ENCODE measurements at regions not wholly inside any gene's neighbourhood (a gene's known extent, or its start where the extent isn't known, plus 50 kb on each side); places are given as distances from the start of the nearest gene placed in this dataset.

DNA sequence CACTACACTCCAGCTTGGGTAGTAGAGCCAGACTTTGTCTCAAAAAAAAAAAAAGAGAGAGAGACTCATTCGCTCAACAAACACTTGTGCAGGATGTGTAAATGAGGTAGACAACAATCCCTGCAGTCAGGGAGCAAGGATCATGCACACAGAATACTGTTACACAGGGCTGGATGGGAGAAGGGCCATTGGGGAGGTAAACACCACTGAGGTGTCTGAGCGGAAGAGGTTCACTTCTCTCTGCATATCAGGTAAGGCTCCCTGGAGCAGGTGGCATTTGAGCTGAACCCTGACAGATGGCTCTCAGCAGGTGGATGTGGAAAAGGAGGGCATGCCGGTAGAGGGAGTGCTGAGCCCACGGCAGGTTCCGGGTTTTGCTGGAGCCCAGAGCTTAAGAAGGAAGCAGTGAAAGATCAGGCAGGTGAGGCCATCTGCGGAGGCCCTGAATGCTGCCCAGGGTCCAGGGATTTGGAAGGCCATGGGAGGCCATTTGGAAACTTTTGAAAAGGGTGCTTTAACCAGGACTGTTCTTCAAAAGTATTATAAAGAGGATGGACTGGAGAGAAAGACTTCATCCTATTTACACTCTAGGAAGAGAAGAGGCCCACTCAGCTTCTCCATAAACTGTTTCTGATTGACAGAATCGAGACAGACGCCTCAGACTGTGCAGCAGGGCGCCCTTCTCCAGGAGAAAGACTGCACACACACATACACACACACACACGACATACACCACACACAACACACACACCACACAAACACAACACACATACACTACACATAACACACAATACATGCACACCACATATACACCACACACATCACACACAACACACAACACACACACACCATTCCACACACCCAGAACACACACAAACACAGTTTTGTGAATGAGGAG lies 199.4 kb downstream of the USP12 start (continued):
- TF ChIP-seq, protein P1, sequence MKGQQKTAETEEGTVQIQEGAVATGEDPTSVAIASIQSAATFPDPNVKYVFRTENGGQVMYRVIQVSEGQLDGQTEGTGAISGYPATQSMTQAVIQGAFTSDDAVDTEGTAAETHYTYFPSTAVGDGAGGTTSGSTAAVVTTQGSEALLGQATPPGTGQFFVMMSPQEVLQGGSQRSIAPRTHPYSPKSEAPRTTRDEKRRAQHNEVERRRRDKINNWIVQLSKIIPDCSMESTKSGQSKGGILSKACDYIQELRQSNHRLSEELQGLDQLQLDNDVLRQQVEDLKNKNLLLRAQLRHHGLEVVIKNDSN (CRISPR knock-in tag; IDR thresholded peaks at IDR 0.05) = no peak
- TF ChIP-seq ZNF830 (CRISPR knock-in tag; IDR thresholded peaks at IDR 0.05) = no peak
- TF ChIP-seq, protein P2, sequence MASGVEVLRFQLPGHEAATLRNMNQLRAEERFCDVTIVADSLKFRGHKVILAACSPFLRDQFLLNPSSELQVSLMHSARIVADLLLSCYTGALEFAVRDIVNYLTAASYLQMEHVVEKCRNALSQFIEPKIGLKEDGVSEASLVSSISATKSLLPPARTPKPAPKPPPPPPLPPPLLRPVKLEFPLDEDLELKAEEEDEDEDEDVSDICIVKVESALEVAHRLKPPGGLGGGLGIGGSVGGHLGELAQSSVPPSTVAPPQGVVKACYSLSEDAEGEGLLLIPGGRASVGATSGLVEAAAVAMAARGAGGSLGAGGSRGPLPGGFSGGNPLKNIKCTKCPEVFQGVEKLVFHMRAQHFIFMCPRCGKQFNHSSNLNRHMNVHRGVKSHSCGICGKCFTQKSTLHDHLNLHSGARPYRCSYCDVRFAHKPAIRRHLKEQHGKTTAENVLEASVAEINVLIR (CRISPR knock-in tag; IDR thresholded peaks at IDR 0.05) = no peak
- no peak for TF ChIP-seq HNRNPK (IDR thresholded peaks at IDR 0.05; ENCODE audit: low read depth, low read length, poor library complexity, severe bottlenecking)
- no peak for TF ChIP-seq SREBF2 (CRISPR knock-in tag; IDR thresholded peaks at IDR 0.05)
- TF ChIP-seq MECOM (CRISPR knock-in tag; IDR thresholded peaks at IDR 0.05) = no peak
- TF ChIP-seq OTX1 (CRISPR knock-in tag; IDR thresholded peaks at IDR 0.05) = no peak
- peak; percentile 61 for TF ChIP-seq ZFP36 (IDR thresholded peaks at IDR 0.05; ENCODE audit: low read depth, low read length, partially characterized antibody)

All from K562 (cell line).